IMR-90 (cell line): ENCODE measurements at regions not wholly inside any gene's neighbourhood (a gene's known extent, or its start where the extent isn't known, plus 50 kb on each side); places are given as distances from the start of the nearest gene placed in this dataset.

Experiments
- ATAC-seq: fragments of 200-7000 bp; cut with Tn5 transposase; 2 replicates; pipeline ENCODE4 v1.9.1; 2020; ENCODE audit warnings: low read depth, mild to moderate bottlenecking, moderate library complexity
- BruUV-seq: library from RNA; stranded (reverse); fragments of 400-500 nt; replicated peaks from 2 replicates; lab custom pipeline; 2021; lab: Mats Ljungman, UMichigan
- CTCF ChIA-PET: fragments of 300-600 bp; formaldehyde crosslinking; extraction: SDS; loops from one replicate; lab custom pipeline; 2021; ENCODE audit warnings: antibody characterized with exemption; lab: Yijun Ruan, JAX
- POLR2A ChIA-PET: fragments of 300-600 bp; sonication (Branson Sonifier 250); formaldehyde crosslinking; loops from one replicate; lab custom pipeline; 2022; ENCODE audit warnings: antibody characterized with exemption; ENCODE audit not compliant: unreplicated experiment; lab: Charles Lee
- DNase-seq: peaks from one replicate; pipeline ENCODE4 v3.0.0; 2013
- H2AFZ ChIP-seq: replicated peaks from 2 replicates; pipeline ENCODE3; 2013; ENCODE audit warnings: low read length, mild to moderate bottlenecking; ENCODE audit not compliant: poor library complexity
- H2AK5ac ChIP-seq: 2 replicates; pipeline ENCODE4 v1.6.1; 2013; ENCODE audit warnings: low read depth, low read length, inconsistent platforms
- H2AK9ac ChIP-seq: replicated peaks from 2 replicates; pipeline ENCODE3; 2013; ENCODE audit warnings: mild to moderate bottlenecking, low read depth, low read length, moderate library complexity; ENCODE audit not compliant: poor library complexity
- H2BK120ac ChIP-seq: 2 replicates; pipeline ENCODE4 v1.6.1; 2013; ENCODE audit warnings: low read depth, low read length, inconsistent platforms
- H2BK15ac ChIP-seq: 3 replicates; pipeline ENCODE4 v1.6.1; 2013; ENCODE audit warnings: low read depth, low read length, inconsistent platforms
- H2BK20ac ChIP-seq: 2 replicates; pipeline ENCODE4 v1.6.1; 2013; ENCODE audit warnings: low read depth, mild to moderate bottlenecking, inconsistent platforms, low read length, moderate library complexity
- H2BK5ac ChIP-seq: 2 replicates; pipeline ENCODE4 v1.6.1; 2013; ENCODE audit warnings: mild to moderate bottlenecking, low read depth, low read length, inconsistent platforms; ENCODE audit not compliant: poor library complexity, severe bottlenecking
- H3K14ac ChIP-seq: replicated peaks from 2 replicates; pipeline ENCODE4 v1.6.1; 2013; ENCODE audit warnings: low read depth, low read length, inconsistent platforms
- H3K18ac ChIP-seq: 2 replicates; pipeline ENCODE4 v1.6.1; 2013; ENCODE audit warnings: low read depth, low read length, control low read depth
- H3K23ac ChIP-seq: 2 replicates; pipeline ENCODE4 v1.6.1; 2013; ENCODE audit warnings: low read depth, low read length, inconsistent platforms
- H3K27ac ChIP-seq: 2 replicates; pipeline ENCODE4 v1.5.1; 2013; ENCODE audit warnings: mild to moderate bottlenecking, control low read depth, low read length; ENCODE audit not compliant: insufficient read depth
- H3K27me3 ChIP-seq: 2 replicates; pipeline ENCODE4 v1.6.1; 2013; ENCODE audit warnings: low read length; ENCODE audit not compliant: control insufficient read depth, insufficient read depth
- H3K36me3 ChIP-seq: 2 replicates; pipeline ENCODE4 v1.6.1; 2013; ENCODE audit warnings: low read length, mixed read lengths; ENCODE audit not compliant: control insufficient read depth, insufficient read depth
- H3K4ac ChIP-seq: 2 replicates; pipeline ENCODE4 v1.6.1; 2013; ENCODE audit warnings: low read depth, low read length, inconsistent platforms
- H3K4me1 ChIP-seq: 2 replicates; pipeline ENCODE4 v1.6.1; 2013; ENCODE audit warnings: low read length, mixed read lengths; ENCODE audit not compliant: control insufficient read depth, insufficient read depth
- H3K4me2 ChIP-seq: 2 replicates; pipeline ENCODE4 v1.6.1; 2013; ENCODE audit warnings: low read depth, mild to moderate bottlenecking, control low read depth, low read length, moderate library complexity
- H3K4me3 ChIP-seq: 2 replicates; pipeline ENCODE4 v1.5.1; 2013; ENCODE audit warnings: low read depth, mild to moderate bottlenecking, control low read depth, low read length, moderate library complexity; ENCODE audit not compliant: insufficient read depth
- H3K56ac ChIP-seq: 2 replicates; pipeline ENCODE4 v1.6.1; 2013; ENCODE audit warnings: low read length, inconsistent platforms; ENCODE audit not compliant: insufficient read depth; ENCODE audit errors: extremely low read depth
- H3K79me1 ChIP-seq, 2 experiments: 2 replicates each; pipeline ENCODE4 v1.6.1; 2013; ENCODE audit warnings: low read length in 2 of 2, inconsistent platforms in 1 of 2, low read depth in 1 of 2
- H3K9ac ChIP-seq: 2 replicates; pipeline ENCODE4 v1.6.1; 2013; ENCODE audit warnings: low read depth, low read length, control low read depth
- H3K9me1 ChIP-seq: 2 replicates; pipeline ENCODE4 v1.6.1; 2013; ENCODE audit warnings: low read length, inconsistent platforms; ENCODE audit not compliant: insufficient read depth
- H3K9me3 ChIP-seq: 2 replicates; pipeline ENCODE4 v1.6.1; 2013; ENCODE audit warnings: low read length; ENCODE audit not compliant: control insufficient read depth, insufficient read depth
- H4K20me1 ChIP-seq: 2 replicates; pipeline ENCODE4 v1.6.1; 2013; ENCODE audit warnings: low read length, inconsistent platforms; ENCODE audit not compliant: insufficient read depth
- H4K5ac ChIP-seq: 2 replicates; pipeline ENCODE4 v1.6.1; 2013; ENCODE audit warnings: mild to moderate bottlenecking, low read depth, low read length, control low read depth
- H4K8ac ChIP-seq, 2 experiments: 2 replicates each; pipeline ENCODE4 v1.6.1; 2013; ENCODE audit warnings: low read depth in 2 of 2, low read length in 2 of 2, control low read depth in 1 of 2, inconsistent platforms in 1 of 2
- H4K91ac ChIP-seq: 2 replicates; pipeline ENCODE4 v1.6.1; 2013; ENCODE audit warnings: low read depth, low read length, inconsistent platforms; ENCODE audit not compliant: insufficient read depth
- ELK1 ChIP-seq: fragments of 150-350 bp; IDR thresholded peaks from 2 replicates; pipeline ENCODE4 v1.6.1; 2016; ENCODE audit warnings: low read depth, mild to moderate bottlenecking, low read length, moderate library complexity, borderline replicate concordance
- NFE2L2 ChIP-seq: fragments of 150-350 bp; IDR thresholded peaks from 2 replicates; pipeline ENCODE4 v1.6.1; 2016; ENCODE audit warnings: low read depth, mild to moderate bottlenecking, low read length
- WGBS, 2 experiments: methylation state at CpG; one replicate each; pipeline versions ENCODE4 v1.1.5 to v1.1.7; 2013; ENCODE audit warnings: missing lambda C conversion rate in 2 of 2; ENCODE audit not compliant: insufficient read length in 1 of 2; ENCODE audit errors: extremely low coverage in 2 of 2; 5-methylcytosine and 5-hydroxymethylcytosine counted together
- dilution Hi-C: fragments of 300-500 bp; cut with HindIII; formaldehyde crosslinking; loops from one replicate; pipeline ENCODE4 v1.14.3; 2018; ENCODE audit warnings: low sequenced_read_pairs; ENCODE audit not compliant: unreplicated experiment
- in situ Hi-C: fragments of 300-500 bp; cut with MboI; formaldehyde crosslinking; loops from 3 replicates; pipeline ENCODE4 v1.14.3; 2019; ENCODE audit warnings: low sequenced_read_pairs, inconsistent platforms, mixed read lengths
- intact Hi-C: fragments of 100-400 bp; cut with micrococcal nuclease; formaldehyde crosslinking; loops from 2 replicates; pipeline ENCODE4 v1.10.0; 2022

- Histone ChIP-seq H3K9me3 (no peaks in the 10 kb centered on the region), H3K18ac (no peak overlapping the region), H4K20me1 (no peaks in the 10 kb centered on the region), H3K56ac (no peak overlapping the region), H3K4me3 (no peak overlapping the region), H3K9ac (no peak overlapping the region), H3K27me3 (no peaks in the 10 kb centered on the region), H2BK15ac (no peak overlapping the region), H3K27ac (no peak overlapping the region), H2BK120ac (no peak overlapping the region), H3K14ac (no peak overlapping the region), H3K4ac (no peak overlapping the region), H3K9me1 (0 out of 2 replicates have a peak, but pooled peaks cover 4% of the 10 kb centered on the region), H2AK5ac (no peak overlapping the region), H3K4me1 (peaks cover 12% of the 10 kb centered on the region), H4K91ac (no peak overlapping the region), H3K4me2 (no peak overlapping the region), H3K23ac (no peak overlapping the region), H2BK20ac (no peak overlapping the region), H4K5ac (no peak overlapping the region), H4K8ac (no peak overlapping the region), H2AK9ac (no peak overlapping the region), H3K79me1 (peaks cover 0 to 4% of the 10 kb centered on the region in 2 experiments; a peak in 1 of 4 replicates), H3K36me3 (no peaks in the 10 kb centered on the region), H2AFZ (no peak overlapping the region), H2BK5ac (no peak overlapping the region)
- in situ Hi-C loops (no loop called here), dilution Hi-C loops (no loop called here), intact Hi-C loops (loop anchor here (5.0 to 10.0 kb wide), 2 partner anchors 84 to 89 kb away; no protein-coding TSS in a partner anchor)
- BruUV-seq, result no TSS peak
- ATAC-seq (no peak), DNase-seq (no peak)
- TF ChIP-seq ELK1 (no peak), NFE2L2 (no peak)
- WGBS, 2 experiments, result no CpG with 5 or more reads among the region's 2 CpGs
- CTCF ChIA-PET, result no interaction called here
- POLR2A ChIA-PET, result no interaction called here
These were observed 50.3 kb upstream of the TMC1 start for GRCh38 chr9:72471096-72471495.
